T-helper 1 cell (primary cell): ENCODE measurements at regions not wholly inside any gene's neighbourhood (a gene's known extent, or its start where the extent isn't known, plus 50 kb on each side); places are given as distances from the start of the nearest gene placed in this dataset.

ENCODE experiments used
- DNase-seq, 5 donors: peaks; one replicate each; pipeline ENCODE4 v3.0.0-alpha.2; 2012 to 2020

GRCh38 chr2:196399722-196400691, 228.6 kb upstream of the STK17B start:
- DNase-seq: no peak

- no peak for DNase-seq
These were observed 232.1 kb upstream of the STK17B start for GRCh38 chr2:196403471-196403870.

GRCh38 chr2:196404276-196404675, 232.9 kb upstream of the STK17B start:
- no peak for DNase-seq

- DNase-seq: no peak
These were observed 231.7 kb upstream of the CCDC150 start for GRCh38 chr2:196407675-196408264.

- no peak for DNase-seq
These were observed 230.1 kb upstream of the CCDC150 start for GRCh38 chr2:196409376-196409775.

- DNase-seq: no peak
These were observed 229.5 kb upstream of the CCDC150 start for GRCh38 chr2:196410008-196410407.

GRCh38 chr2:196413821-196414274, 225.7 kb upstream of the CCDC150 start:
- no peak for DNase-seq

- DNase-seq: peak in 1 of 5 donors; percentile 58
These were observed 224.1 kb upstream of the CCDC150 start for GRCh38 chr2:196415384-196415783.

- DNase-seq: no peak
These were observed 219.4 kb upstream of the CCDC150 start for GRCh38 chr2:196420143-196420542.

- no peak for DNase-seq
These were observed 217.6 kb upstream of the CCDC150 start for GRCh38 chr2:196421880-196422279.

- no peak for DNase-seq
These were observed 217.2 kb upstream of the CCDC150 start for GRCh38 chr2:196422361-196422760.

GRCh38 chr2:196426122-196426521, 213.4 kb upstream of the CCDC150 start:
- DNase-seq: no peak

GRCh38 chr2:196427986-196428634, 211.4 kb upstream of the CCDC150 start:
- no peak for DNase-seq

GRCh38 chr2:196431076-196431475, 208.4 kb upstream of the CCDC150 start:
- no peak for DNase-seq

- DNase-seq: no peak
These were observed 207.6 kb upstream of the CCDC150 start for GRCh38 chr2:196431957-196432356.

GRCh38 chr2:196433116-196433515, 206.4 kb upstream of the CCDC150 start:
- DNase-seq: no peak

- no peak for DNase-seq
These were observed 205.3 kb upstream of the CCDC150 start for GRCh38 chr2:196434217-196434616.

GRCh38 chr2:196435189-196435588, 204.3 kb upstream of the CCDC150 start:
- DNase-seq: no peak

GRCh38 chr2:196437626-196438025, 201.9 kb upstream of the CCDC150 start:
- no peak for DNase-seq

GRCh38 chr2:196439760-196440159, 199.8 kb upstream of the CCDC150 start:
- DNase-seq: no peak

GRCh38 chr2:196440413-196440812, 199.1 kb upstream of the CCDC150 start:
- no peak for DNase-seq

- DNase-seq: no peak
These were observed 198.0 kb upstream of the CCDC150 start for GRCh38 chr2:196441527-196441926.

- DNase-seq: no peak
These were observed 197.3 kb upstream of the CCDC150 start for GRCh38 chr2:196442211-196442610.

- no peak for DNase-seq
These were observed 195.1 kb upstream of the CCDC150 start for GRCh38 chr2:196444442-196444841.
